ENCODE measurements at regions not wholly inside any gene's neighbourhood (a gene's known extent, or its start where the extent isn't known, plus 50 kb on each side); places are given as distances from the start of the nearest gene placed in this dataset.

DNA sequence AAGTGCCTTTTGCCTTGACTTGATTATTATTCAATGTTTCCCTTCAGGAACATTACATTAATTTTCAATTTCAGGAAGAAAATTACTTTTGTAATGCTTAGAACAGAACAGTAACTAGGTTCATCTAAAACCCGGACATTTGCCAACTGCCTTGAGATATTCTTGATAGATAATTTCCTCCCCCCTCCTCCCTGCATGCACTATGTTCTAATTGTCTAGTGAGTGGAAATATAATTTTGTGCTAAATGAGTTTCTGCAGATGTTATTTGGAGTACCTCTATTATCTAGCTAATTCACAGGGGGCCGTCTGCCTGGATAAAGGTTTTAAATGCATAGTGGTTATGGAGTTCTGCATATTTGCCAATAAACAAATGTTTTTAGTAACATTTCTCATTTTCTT is 200.3 kb upstream of the SLC39A10 start:
- TF ChIP-seq, protein P1, sequence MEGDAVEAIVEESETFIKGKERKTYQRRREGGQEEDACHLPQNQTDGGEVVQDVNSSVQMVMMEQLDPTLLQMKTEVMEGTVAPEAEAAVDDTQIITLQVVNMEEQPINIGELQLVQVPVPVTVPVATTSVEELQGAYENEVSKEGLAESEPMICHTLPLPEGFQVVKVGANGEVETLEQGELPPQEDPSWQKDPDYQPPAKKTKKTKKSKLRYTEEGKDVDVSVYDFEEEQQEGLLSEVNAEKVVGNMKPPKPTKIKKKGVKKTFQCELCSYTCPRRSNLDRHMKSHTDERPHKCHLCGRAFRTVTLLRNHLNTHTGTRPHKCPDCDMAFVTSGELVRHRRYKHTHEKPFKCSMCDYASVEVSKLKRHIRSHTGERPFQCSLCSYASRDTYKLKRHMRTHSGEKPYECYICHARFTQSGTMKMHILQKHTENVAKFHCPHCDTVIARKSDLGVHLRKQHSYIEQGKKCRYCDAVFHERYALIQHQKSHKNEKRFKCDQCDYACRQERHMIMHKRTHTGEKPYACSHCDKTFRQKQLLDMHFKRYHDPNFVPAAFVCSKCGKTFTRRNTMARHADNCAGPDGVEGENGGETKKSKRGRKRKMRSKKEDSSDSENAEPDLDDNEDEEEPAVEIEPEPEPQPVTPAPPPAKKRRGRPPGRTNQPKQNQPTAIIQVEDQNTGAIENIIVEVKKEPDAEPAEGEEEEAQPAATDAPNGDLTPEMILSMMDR (IDR thresholded peaks at IDR 0.05; ENCODE audit: extremely low read depth, insufficient read depth, missing control alignments), result no peak
- no peak for DNase-seq (ENCODE audit: low spot score)
- in situ Hi-C loops (cut with MboI; ENCODE audit: low pct_unique_long_range_greater_than_20kb, low sequenced_read_pairs, unreplicated experiment), result no loop called here

DNA sequence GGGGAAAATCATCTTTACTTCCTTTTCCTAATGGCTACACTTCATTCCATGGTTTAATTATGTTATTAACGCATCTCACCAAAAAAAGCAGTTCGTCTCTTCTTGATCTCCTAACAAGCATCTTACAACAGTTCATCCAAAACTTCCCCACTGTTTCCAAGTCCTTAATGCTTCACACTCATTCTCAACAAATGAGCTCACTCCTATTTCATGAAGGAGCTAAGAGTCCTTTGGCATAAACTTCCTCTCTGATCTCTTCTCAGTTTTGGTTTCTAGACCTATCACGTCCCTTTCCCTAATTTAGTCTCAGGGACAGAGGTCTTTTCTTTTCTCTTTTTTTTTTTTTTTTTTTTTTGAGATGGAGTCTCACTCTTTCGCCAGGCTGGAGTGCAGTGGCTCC is 205.9 kb upstream of the SLC39A10 start:
- in situ Hi-C loops (cut with MboI; ENCODE audit: low pct_unique_long_range_greater_than_20kb, low sequenced_read_pairs, unreplicated experiment), result no loop called here
- no peak for DNase-seq (ENCODE audit: low spot score)
- TF ChIP-seq, protein P1 (IDR thresholded peaks at IDR 0.05; ENCODE audit: extremely low read depth, insufficient read depth, missing control alignments), result no peak

DNA sequence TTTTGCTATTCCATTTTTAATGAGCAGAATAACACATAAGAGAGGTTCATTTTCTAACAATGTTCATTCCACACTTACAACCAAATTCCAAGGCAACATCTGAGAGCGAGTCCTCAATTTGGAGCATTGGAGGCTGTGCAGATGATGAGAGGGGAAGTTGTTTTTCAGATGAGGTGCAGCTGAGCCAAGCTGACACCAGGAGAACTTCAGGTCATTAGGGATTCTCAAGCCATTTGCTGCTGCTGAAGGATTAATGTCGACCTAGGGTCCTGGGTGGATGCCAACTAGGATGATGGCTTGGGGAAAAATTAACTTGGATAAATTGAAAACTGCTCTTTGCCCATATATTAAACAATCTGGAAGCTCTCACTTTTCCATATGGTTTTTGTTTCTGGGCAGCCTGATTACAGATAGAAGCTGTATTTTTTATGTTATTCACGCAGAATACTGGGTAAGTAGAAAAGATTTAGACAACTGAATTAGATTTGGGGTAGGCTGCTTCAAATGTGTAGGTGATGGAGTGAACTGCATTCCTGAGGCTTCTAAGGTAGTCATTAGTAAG is 206.4 kb upstream of the SLC39A10 start:
- TF ChIP-seq, protein P1 (IDR thresholded peaks at IDR 0.05; ENCODE audit: extremely low read depth, insufficient read depth, missing control alignments), result no peak
- in situ Hi-C loops (cut with MboI; ENCODE audit: low pct_unique_long_range_greater_than_20kb, low sequenced_read_pairs, unreplicated experiment), result no loop called here
- no peak for DNase-seq (ENCODE audit: low spot score)

DNA sequence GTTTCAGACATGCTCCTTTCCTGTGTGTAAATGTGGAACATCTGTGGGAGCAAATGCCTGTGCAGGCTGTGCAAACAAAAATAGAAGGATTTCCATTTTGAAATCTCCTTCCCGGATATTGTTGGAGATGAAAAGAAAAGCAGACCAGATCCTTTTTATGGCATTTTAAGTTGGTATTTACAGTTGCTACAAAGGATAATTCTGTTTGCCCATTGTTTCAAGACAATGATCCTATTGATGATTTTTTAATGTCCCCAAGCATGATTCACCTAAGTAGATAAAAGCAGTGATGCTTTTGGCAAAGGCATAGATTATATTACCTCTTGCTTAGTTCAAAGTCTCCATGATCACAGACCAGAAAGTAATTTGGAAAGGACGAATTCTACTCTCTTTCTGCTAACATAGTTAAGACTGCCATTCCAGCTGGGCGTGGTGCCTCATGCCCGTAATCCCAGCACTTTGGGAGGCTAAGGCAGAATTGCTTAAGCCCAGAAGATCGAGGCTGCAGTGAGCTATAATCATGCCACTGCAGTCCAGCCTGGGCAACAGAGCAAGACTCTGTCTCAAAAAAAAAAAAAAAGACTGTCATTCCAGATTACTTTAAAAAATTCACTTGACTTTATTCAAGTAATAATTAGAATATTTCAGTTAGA is 209.6 kb upstream of the SLC39A10 start:
- in situ Hi-C loops (cut with MboI; ENCODE audit: low pct_unique_long_range_greater_than_20kb, low sequenced_read_pairs, unreplicated experiment), result no loop called here
- TF ChIP-seq, protein P1 (IDR thresholded peaks at IDR 0.05; ENCODE audit: extremely low read depth, insufficient read depth, missing control alignments), result no peak

DNA sequence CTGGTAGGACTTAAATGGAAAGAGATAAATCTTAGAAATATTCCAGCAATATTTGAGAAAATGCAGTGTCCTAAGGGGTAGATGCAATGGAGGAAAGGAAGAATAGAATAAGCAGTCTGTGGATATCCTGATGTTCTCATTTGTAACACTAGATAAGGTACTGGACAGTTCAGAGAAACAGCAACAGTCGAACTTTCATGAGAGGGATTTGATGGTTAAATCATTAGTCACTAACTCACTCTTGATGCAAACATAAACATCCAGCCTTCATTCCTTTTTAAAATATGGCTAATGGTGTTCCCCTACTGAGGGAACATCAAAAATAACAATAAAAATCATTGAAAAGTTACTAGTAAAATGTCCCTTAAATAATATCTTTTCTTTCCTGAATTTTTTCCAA is 211.4 kb upstream of the SLC39A10 start:
- TF ChIP-seq, protein P1 (IDR thresholded peaks at IDR 0.05; ENCODE audit: extremely low read depth, insufficient read depth, missing control alignments), result no peak

More for the DNA sequence above, 209.6 kb upstream of the SLC39A10 start:
- no peak for DNase-seq (ENCODE audit: low spot score)

DNA sequence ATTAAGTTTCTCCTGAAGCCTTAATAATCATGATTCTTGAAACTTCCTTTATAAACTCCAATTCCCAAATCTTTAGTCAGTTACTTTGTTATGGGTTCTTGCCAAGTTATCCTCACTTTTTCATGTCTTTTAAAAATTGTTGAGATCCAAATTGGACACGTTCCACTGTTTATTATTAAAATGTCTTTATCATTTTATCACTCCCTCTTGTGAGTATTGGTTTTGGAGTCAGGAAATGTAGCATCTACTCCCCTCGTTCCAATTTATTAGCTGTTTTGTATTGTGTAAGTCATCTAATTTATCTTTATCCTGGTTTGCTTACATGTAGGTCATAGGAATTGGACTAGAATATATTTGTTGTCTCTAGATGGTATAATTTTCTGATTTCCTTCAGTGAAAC is 213.1 kb upstream of the SLC39A10 start:
- in situ Hi-C loops (cut with MboI; ENCODE audit: low pct_unique_long_range_greater_than_20kb, low sequenced_read_pairs, unreplicated experiment), result no loop called here
- TF ChIP-seq, protein P1 (IDR thresholded peaks at IDR 0.05; ENCODE audit: extremely low read depth, insufficient read depth, missing control alignments), result no peak
- no peak for DNase-seq (ENCODE audit: low spot score)

More for the DNA sequence above, 211.4 kb upstream of the SLC39A10 start:
- in situ Hi-C loops (cut with MboI; ENCODE audit: low pct_unique_long_range_greater_than_20kb, low sequenced_read_pairs, unreplicated experiment), result no loop called here
- DNase-seq (ENCODE audit: low spot score), result no peak
